HL-60 (cell line): ENCODE measurements at regions not wholly inside any gene's neighbourhood (a gene's known extent, or its start where the extent isn't known, plus 50 kb on each side); places are given as distances from the start of the nearest gene placed in this dataset.

Experiments used
- DNase-seq, 2 experiments: peaks; one replicate each; pipeline ENCODE4 v3.0.0-alpha.2; 2010 to 2020; ENCODE audit warnings: low read depth in 1 of 2, low spot score in 1 of 2
- H3K27ac ChIP-seq: fragments of 250-450 bp; sonication (Bioruptor Pico); replicated peaks from 2 replicates; pipeline ENCODE4 v1.5.1; 2020; ENCODE audit warnings: mild to moderate bottlenecking, moderate library complexity
- H3K27me3 ChIP-seq: fragments of 250-450 bp; sonication (Bioruptor Pico); 2 replicates; pipeline ENCODE4 v1.5.1; 2021; ENCODE audit warnings: mild to moderate bottlenecking, moderate library complexity; ENCODE audit not compliant: insufficient read depth, poor library complexity, severe bottlenecking
- H3K4me3 ChIP-seq: replicated peaks from 2 replicates; pipeline ENCODE4 v1.5.1; 2011; ENCODE audit warnings: mild to moderate bottlenecking, control low read depth, low read length; ENCODE audit not compliant: insufficient read depth
- CTCF ChIP-seq: IDR thresholded peaks from one replicate; pipeline ENCODE4 v1.5.1; 2011; ENCODE audit warnings: low read length, control low read depth, inconsistent platforms; ENCODE audit not compliant: insufficient read depth
- GABPA ChIP-seq: IDR thresholded peaks from 2 replicates; pipeline ENCODE4 v1.6.1; 2012; ENCODE audit warnings: low read depth
- POLR2AphosphoS5 ChIP-seq: IDR thresholded peaks from 2 replicates; pipeline ENCODE4 v1.6.1; 2012; ENCODE audit warnings: low read depth
- REST ChIP-seq: IDR thresholded peaks from 2 replicates; pipeline ENCODE4 v1.6.1; 2012; ENCODE audit warnings: low read depth; ENCODE audit not compliant: insufficient replicate concordance
- SPI1 ChIP-seq: IDR thresholded peaks from 2 replicates; pipeline ENCODE4 v1.6.1; 2012; ENCODE audit warnings: low read depth, mild to moderate bottlenecking, borderline replicate concordance

GRCh38 chrX:129099207-129099606, 424.1 kb downstream of the SMARCA1 start:
- Histone ChIP-seq H3K4me3 (no peak overlapping the region), H3K27me3 (no peaks in the 10 kb centered on the region)

GRCh38 chrX:129097668-129098067, 425.6 kb downstream of the SMARCA1 start:
- no peak for DNase-seq
- Histone ChIP-seq H3K27ac (no peak overlapping the region), H3K27me3 (no peaks in the 10 kb centered on the region), H3K4me3 (no peak overlapping the region)
- TF ChIP-seq REST (no peak), POLR2AphosphoS5 (no peak), CTCF (no peak), GABPA (no peak), SPI1 (no peak)

More at GRCh38 chrX:129099207-129099606, 424.1 kb downstream of the SMARCA1 start:
- no peak for TF ChIP-seq CTCF
- H3K27ac ChIP-seq = no peak overlapping the region
- DNase-seq = no peak

GRCh38 chrX:129093706-129094105, 429.6 kb downstream of the SMARCA1 start:
- H3K27ac ChIP-seq = no peak overlapping the region
- DNase-seq = no peak
- TF ChIP-seq SPI1 (no peak), REST (no peak), POLR2AphosphoS5 (no peak), GABPA (no peak), CTCF (no peak)
- no peaks in the 10 kb centered on the region for H3K27me3 ChIP-seq
- H3K4me3 ChIP-seq = no peak overlapping the region

- TF ChIP-seq SPI1 (no peak), GABPA (no peak), REST (no peak), POLR2AphosphoS5 (no peak), CTCF (no peak)
- H3K27me3 ChIP-seq = no peaks in the 10 kb centered on the region
- DNase-seq = no peak
- H3K27ac ChIP-seq = no peak overlapping the region
- no peak overlapping the region for H3K4me3 ChIP-seq
Observed at GRCh38 chrX:129092757-129093156, 430.5 kb downstream of the SMARCA1 start.
